HG02973 (cell line): ENCODE measurements at regions not wholly inside any gene's neighbourhood (a gene's known extent, or its start where the extent isn't known, plus 50 kb on each side); places are given as distances from the start of the nearest gene placed in this dataset.

ENCODE experiments used
- ATAC-seq: cut with Tn5 transposase; IDR thresholded peaks from one replicate; pipeline ENCODE4 v1.9.1; 2021; ENCODE audit warnings: moderate library complexity; ENCODE audit not compliant: unreplicated experiment

DNA sequence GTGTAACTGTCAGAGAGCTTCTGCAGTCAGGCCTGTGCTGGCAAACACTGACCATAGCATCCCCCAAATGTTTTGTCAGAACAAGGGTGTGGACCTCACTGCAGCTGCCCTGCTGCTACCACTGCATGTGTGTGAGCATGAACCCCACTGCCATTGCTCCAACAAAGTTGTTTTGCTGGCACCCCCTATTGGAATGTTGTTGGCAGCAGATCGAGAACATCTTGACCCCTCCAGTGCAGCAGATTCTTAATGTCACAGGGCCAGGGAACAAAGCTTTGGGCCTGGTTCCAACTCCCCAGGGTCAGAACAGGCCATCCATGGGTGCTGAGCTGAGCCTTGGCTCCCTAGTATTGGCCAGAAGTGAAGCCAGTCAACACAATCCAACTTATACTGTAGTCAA is 1537.4 kb downstream of the NCAM2 start:
- no peak for ATAC-seq

GRCh38 chr21:22536509-22536908 is 1538.3 kb downstream of the NCAM2 start:
- no peak for ATAC-seq

- no peak for ATAC-seq
Measured at GRCh38 chr21:22544747-22545146, 1546.5 kb downstream of the NCAM2 start.

- no peak for ATAC-seq
Measured at GRCh38 chr21:22552390-22552789, 1554.2 kb downstream of the NCAM2 start.

- ATAC-seq: no peak
Measured at GRCh38 chr21:22554690-22555316, 1556.6 kb downstream of the NCAM2 start.

GRCh38 chr21:22556829-22557228 is 1558.6 kb downstream of the NCAM2 start:
- no peak for ATAC-seq

- ATAC-seq: no peak
Measured at GRCh38 chr21:22561946-22562345, 1563.7 kb downstream of the NCAM2 start.

DNA sequence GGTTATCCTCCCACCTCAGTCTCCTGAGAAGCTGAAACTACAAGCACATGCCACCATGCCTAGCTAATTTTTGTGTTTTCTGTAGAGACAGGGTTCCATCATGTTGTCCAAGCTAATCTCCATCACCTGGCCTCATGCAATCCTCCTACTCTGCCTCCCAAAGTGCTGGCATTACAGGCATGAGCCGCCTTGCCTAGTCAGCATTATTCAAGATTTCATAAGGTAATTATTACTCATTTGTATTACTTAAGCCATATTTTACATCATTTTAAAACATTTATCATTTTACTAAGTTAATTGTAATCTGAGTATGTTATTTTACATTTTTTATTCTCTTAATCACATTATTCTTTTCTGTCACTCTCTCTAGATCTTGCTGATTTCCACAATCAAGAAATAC is 1575.6 kb downstream of the NCAM2 start:
- no peak for ATAC-seq

DNA sequence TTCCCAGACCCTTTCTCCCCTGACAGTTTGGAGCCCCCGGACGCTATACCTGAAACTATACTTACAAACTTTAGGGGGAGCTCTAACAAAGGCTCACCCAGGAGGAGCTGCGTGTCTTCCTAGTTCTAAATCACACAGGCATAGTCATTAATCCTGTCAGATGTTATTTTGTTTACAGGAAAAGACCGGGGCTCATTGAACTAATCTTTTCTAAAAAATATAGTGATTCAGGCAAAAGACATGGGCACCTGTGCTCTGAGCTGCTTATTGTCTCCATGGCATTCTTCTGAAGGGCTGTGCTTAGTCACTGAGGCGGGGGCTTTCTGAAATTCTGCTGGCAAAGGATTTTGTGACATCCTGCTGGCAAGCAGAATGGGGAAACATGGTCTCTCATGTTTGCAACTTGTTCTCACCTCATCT is 1577.0 kb downstream of the NCAM2 start:
- no peak for ATAC-seq

DNA sequence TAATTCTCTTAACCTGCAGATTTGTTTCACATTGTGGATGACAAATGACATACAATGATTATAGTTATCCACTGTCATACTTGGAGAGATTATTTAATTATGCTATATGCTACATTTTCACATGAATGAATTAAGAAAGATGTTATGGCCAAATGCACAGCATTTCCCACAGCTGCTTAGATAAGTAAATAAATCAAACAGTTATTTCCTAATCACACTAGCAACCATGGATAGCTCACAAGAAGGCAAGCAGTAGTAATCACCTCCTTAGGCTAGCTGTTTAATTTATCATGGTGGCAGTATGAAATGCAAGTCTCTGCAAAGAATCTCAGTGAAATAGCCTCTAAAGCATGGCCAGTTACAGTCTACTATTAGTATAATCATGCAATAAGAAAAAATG is 1581.5 kb downstream of the NCAM2 start:
- no peak for ATAC-seq

DNA sequence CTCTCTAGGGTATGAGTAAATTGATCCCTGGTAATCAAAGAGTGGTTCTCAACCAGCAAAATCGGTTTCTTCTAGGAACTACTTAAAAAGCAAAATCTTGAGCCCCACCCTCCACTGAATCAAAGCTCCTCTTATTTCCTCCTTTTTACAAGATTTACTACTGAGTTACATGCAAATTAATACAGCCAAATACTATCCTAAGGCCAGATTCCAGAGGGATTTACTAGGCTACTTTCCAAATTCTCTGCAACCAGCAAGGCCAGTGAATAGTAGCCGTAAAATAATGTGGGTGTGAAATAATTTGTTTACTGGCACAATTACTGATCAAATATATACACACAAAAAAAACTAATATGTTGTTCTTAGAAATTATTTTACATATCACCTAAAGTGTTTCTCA is 1583.8 kb downstream of the NCAM2 start:
- no peak for ATAC-seq

- no peak for ATAC-seq
Measured at GRCh38 chr21:22584308-22584707, 1586.1 kb downstream of the NCAM2 start.

DNA sequence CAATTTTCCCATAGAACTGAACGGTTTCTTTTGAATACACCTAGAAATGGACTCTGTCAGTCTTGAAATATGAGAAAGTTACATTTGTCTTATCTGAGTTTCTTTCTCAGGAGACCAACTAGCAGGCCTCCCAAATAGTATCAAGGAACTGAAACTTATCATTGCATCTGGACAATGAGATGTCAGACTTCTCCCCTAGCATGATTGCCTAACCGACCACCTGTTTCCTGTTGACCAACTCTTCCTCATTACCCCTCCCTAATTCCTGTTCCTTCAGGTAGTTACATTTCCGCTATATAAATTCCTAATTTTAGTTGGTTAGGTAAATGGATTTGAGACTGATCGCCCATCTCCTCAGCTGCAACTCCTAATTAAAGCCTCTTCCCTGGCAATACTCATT is 1587.3 kb downstream of the NCAM2 start:
- ATAC-seq: no peak

GRCh38 chr21:22597660-22598255 is 1599.5 kb downstream of the NCAM2 start:
- no peak for ATAC-seq

DNA sequence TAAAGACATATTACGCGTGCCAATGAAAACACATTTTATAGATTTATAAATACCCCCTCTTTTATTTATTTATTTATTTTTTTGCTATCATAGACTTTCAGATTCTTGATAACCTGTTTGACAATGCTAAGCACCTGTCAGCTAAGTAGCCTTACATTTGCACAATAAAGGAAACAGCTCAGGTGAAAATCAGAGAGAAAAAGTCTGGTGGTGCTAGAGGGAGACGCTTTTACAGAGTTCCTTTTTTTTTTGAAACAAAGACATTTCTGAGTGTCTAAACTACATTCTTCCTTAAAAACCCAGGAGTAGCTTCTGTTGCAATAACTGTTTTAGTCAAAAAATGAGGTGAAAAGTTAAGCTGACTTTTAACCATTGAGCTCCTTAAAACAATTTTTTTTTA is 1611.6 kb downstream of the NCAM2 start:
- ATAC-seq: no peak

DNA sequence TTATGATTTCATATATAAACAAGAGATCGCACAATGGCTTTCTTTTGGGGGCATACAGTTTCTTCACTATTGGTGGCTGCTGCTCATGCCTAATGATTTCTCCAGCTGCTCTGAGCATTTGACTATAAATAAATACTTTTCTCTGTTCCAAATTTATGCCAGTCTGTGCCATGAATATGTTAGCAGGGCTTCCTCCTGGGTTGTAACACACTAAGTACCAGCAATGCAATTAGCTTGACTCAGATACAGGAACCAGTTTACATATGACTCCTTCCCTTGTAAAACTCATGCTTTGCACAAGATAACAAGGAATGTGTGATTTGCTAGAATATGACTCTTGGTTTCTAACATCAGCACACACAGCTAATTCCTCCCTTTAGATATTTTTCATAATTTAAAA is 1629.7 kb downstream of the NCAM2 start:
- no peak for ATAC-seq

DNA sequence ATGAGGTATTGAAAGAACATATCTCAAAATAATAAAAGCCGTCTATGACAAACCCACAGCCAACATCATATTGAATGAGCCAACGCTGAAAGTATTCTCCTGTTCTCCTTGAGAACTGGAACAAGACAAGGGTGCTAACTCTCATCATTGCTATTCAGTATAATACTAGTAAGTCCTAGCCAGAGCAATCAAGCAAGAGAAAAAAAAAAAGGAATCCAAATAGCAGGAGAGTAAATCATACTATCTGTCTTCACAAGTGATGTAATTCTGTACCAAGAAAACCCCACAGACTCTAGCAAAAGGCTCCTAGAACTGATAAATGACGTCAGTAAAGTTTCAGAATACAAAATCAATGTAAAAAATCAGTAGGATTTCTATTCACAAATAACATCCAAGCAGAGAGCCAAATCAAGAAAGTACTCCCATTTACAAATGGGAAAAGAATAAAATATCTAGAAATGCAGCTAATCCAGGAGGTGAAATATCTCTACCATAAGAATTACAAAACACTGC is 1632.8 kb downstream of the NCAM2 start:
- no peak for ATAC-seq

GRCh38 chr21:22632176-22632575 is 1634.0 kb downstream of the NCAM2 start:
- ATAC-seq: no peak

- no peak for ATAC-seq
Measured at GRCh38 chr21:22649246-22649645, 1651.0 kb downstream of the NCAM2 start.

DNA sequence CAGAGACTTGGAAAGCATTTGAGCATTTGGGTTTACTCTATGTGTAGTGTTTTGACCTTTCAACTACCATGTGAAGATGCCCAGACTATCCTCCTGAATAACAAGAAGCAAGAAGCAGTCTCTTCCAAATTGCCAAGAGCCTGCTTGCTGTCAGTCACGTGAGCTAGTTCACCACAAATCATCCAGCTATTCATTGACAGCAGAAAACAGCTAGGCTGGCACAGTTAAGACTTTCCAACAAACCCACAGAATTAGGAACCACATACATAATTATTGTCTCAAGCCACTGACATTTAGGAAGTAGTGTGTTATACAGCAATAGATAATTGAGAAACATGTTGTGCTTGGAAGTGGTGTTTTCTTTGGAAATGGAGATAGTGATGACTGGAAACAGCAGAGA is 1652.0 kb downstream of the NCAM2 start:
- ATAC-seq: no peak

- no peak for ATAC-seq
Measured at GRCh38 chr21:22657781-22658180, 1659.6 kb downstream of the NCAM2 start.

DNA sequence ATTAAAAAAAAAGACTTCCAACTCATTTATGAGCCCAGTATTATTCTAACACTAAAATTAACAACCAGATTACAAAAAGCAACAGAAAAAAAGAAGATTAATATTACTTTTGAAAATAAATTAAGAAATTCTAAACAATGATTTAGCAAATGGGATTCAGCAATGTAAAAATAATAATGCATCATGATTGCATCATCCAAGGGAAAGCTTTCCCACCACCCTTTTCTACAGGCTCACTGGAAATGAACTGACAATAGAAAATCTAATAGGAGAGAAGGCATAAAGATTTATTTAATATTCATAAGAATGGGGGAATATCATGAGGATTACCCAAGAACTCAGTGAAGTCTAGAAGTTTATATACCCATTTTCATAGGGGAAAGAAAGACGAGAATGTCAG is 1671.9 kb downstream of the NCAM2 start:
- ATAC-seq: no peak

- no peak for ATAC-seq
Measured at GRCh38 chr21:22679207-22679606, 1681.0 kb downstream of the NCAM2 start.
